ENCODE measurements at regions not wholly inside any gene's neighbourhood (a gene's known extent, or its start where the extent isn't known, plus 50 kb on each side); places are given as distances from the start of the nearest gene placed in this dataset.

DNA sequence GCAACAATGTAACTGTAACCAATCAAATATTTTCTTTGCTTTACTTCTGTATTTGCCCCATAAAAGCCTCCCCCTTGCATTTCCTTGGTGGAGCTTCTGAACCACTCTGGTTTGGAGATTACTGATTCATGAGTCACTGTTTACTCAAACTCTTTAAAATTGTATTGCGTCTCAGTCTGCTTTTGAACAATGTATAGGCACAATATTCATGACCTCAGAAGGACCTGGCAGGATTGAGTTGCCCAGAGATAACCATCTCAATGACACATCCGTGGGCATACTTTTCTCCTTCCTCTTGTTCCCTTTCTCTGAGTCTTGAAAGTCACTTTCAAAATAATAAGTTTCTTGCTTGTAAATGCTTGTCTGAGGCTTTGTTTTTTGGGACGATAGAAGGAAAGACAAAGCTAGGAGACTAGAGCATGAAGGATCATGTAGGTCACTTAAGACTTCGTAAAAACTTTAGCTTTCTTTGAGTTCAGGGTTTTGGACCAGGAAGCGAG lies 57.1 kb upstream of the POU1F1 start:
- H3K9ac ChIP-seq (ENCODE audit: low read depth, low read length, poor library complexity, severe bottlenecking) = no peak overlapping the region
- H3K27me3 ChIP-seq (ENCODE audit: insufficient read depth, low read length, poor library complexity, severe bottlenecking) = no peaks in the 10 kb centered on the region
- H3K4me2 ChIP-seq (ENCODE audit: low read depth, low read length, poor library complexity, severe bottlenecking) = no peak overlapping the region
- H2AFZ ChIP-seq (ENCODE audit: low read length) = no peak overlapping the region
- no peak overlapping the region for H3K4me3 ChIP-seq (ENCODE audit: low read length, poor library complexity, severe bottlenecking)
- TF ChIP-seq, protein P1, sequence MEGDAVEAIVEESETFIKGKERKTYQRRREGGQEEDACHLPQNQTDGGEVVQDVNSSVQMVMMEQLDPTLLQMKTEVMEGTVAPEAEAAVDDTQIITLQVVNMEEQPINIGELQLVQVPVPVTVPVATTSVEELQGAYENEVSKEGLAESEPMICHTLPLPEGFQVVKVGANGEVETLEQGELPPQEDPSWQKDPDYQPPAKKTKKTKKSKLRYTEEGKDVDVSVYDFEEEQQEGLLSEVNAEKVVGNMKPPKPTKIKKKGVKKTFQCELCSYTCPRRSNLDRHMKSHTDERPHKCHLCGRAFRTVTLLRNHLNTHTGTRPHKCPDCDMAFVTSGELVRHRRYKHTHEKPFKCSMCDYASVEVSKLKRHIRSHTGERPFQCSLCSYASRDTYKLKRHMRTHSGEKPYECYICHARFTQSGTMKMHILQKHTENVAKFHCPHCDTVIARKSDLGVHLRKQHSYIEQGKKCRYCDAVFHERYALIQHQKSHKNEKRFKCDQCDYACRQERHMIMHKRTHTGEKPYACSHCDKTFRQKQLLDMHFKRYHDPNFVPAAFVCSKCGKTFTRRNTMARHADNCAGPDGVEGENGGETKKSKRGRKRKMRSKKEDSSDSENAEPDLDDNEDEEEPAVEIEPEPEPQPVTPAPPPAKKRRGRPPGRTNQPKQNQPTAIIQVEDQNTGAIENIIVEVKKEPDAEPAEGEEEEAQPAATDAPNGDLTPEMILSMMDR (conservative IDR thresholded peaks at IDR 0.05; ENCODE audit: low read length) = no peak
- TF ChIP-seq EZH2phosphoT487 (IDR thresholded peaks at IDR 0.05; ENCODE audit: borderline replicate concordance) = no peak
- H4K20me1 ChIP-seq (ENCODE audit: insufficient read depth, low read length, poor library complexity, severe bottlenecking) = no peaks in the 10 kb centered on the region
- no peaks in the 10 kb centered on the region for H3K36me3 ChIP-seq (ENCODE audit: insufficient read depth, low read length)
- H3K9me2 ChIP-seq (replicated peaks; ENCODE audit: low read depth, low read length) = no peaks in the 10 kb centered on the region
- H3F3A ChIP-seq (ENCODE audit: low read depth) = no peaks in the 10 kb centered on the region
- no peaks in the 10 kb centered on the region for H3K79me2 ChIP-seq (ENCODE audit: insufficient read depth, low read length)
- H3K4me1 ChIP-seq (ENCODE audit: insufficient read depth, low read length, poor library complexity, severe bottlenecking) = no peaks in the 10 kb centered on the region
- H3K9me3 ChIP-seq (ENCODE audit: insufficient read depth, low read depth, low read length) = no peaks in the 10 kb centered on the region

DNA sequence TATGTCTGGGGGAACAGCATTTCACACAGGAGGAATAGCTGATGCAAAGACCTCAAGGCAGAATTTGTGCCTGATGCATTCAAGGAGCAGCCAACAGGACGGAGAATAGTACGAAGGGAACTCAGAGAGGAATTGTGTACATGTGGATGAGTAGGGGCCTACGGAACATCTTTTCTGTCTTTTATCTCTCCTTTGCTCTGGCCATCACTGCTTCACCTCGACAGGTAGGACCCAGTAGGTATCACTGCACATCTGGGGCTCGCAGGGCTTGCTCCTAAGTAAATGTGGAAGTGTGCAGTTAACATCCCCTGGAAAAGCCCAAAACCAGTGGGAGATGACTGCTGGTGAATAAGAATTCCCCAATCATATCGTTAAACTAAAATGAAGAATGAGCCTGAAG lies 56.4 kb upstream of the POU1F1 start:
- H4K20me1 ChIP-seq (ENCODE audit: insufficient read depth, low read length, poor library complexity, severe bottlenecking) = no peaks in the 10 kb centered on the region
- no peaks in the 10 kb centered on the region for H3K9me3 ChIP-seq (ENCODE audit: insufficient read depth, low read depth, low read length)
- no peak overlapping the region for H3K9ac ChIP-seq (ENCODE audit: low read depth, low read length, poor library complexity, severe bottlenecking)
- H3K4me3 ChIP-seq (ENCODE audit: low read length, poor library complexity, severe bottlenecking) = no peak overlapping the region
- no peak overlapping the region for H2AFZ ChIP-seq (ENCODE audit: low read length)
- no peak overlapping the region for H3K4me2 ChIP-seq (ENCODE audit: low read depth, low read length, poor library complexity, severe bottlenecking)
- H3K4me1 ChIP-seq (ENCODE audit: insufficient read depth, low read length, poor library complexity, severe bottlenecking) = no peaks in the 10 kb centered on the region
- no peaks in the 10 kb centered on the region for H3K27me3 ChIP-seq (ENCODE audit: insufficient read depth, low read length, poor library complexity, severe bottlenecking)
- H3F3A ChIP-seq (ENCODE audit: low read depth) = no peaks in the 10 kb centered on the region
- TF ChIP-seq, protein P1 (conservative IDR thresholded peaks at IDR 0.05; ENCODE audit: low read length) = no peak
- no peak for TF ChIP-seq EZH2phosphoT487 (IDR thresholded peaks at IDR 0.05; ENCODE audit: borderline replicate concordance)
- H3K36me3 ChIP-seq (ENCODE audit: insufficient read depth, low read length) = no peaks in the 10 kb centered on the region
- no peaks in the 10 kb centered on the region for H3K9me2 ChIP-seq (replicated peaks; ENCODE audit: low read depth, low read length)
- no peaks in the 10 kb centered on the region for H3K79me2 ChIP-seq (ENCODE audit: insufficient read depth, low read length)

DNA sequence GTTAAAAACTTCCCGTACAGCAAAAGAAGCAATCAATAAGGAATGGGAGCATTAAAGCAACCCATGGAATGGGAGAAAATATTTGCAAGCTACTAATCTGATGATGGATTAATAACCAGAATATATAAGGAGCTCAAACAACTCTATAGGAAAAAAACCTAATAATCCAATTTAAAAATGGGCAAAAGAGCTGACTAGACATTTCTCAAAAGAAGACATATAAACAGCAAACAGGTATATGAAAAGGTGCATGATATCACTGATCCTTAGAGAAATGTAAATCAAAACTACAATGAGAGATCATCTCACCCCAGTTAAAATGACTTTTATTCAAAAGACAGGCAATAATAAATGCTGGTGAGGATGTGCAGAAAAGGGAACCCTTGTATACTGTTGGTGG lies 52.7 kb upstream of the POU1F1 start:
- no peaks in the 10 kb centered on the region for H3F3A ChIP-seq (ENCODE audit: low read depth)
- no peaks in the 10 kb centered on the region for H3K9me3 ChIP-seq (ENCODE audit: insufficient read depth, low read depth, low read length)
- H3K79me2 ChIP-seq (ENCODE audit: insufficient read depth, low read length) = no peaks in the 10 kb centered on the region
- no peak overlapping the region for H2AFZ ChIP-seq (ENCODE audit: low read length)
- no peak overlapping the region for H3K9ac ChIP-seq (ENCODE audit: low read depth, low read length, poor library complexity, severe bottlenecking)
- H3K4me1 ChIP-seq (ENCODE audit: insufficient read depth, low read length, poor library complexity, severe bottlenecking) = no peaks in the 10 kb centered on the region
- H3K4me2 ChIP-seq (ENCODE audit: low read depth, low read length, poor library complexity, severe bottlenecking) = no peak overlapping the region
- H4K20me1 ChIP-seq (ENCODE audit: insufficient read depth, low read length, poor library complexity, severe bottlenecking) = no peaks in the 10 kb centered on the region
- H3K9me2 ChIP-seq (replicated peaks; ENCODE audit: low read depth, low read length) = no peaks in the 10 kb centered on the region
- no peaks in the 10 kb centered on the region for H3K27me3 ChIP-seq (ENCODE audit: insufficient read depth, low read length, poor library complexity, severe bottlenecking)
- H3K4me3 ChIP-seq (ENCODE audit: low read length, poor library complexity, severe bottlenecking) = no peak overlapping the region
- TF ChIP-seq, protein P1 (conservative IDR thresholded peaks at IDR 0.05; ENCODE audit: low read length) = no peak
- TF ChIP-seq EZH2phosphoT487 (IDR thresholded peaks at IDR 0.05; ENCODE audit: borderline replicate concordance) = no peak
- H3K36me3 ChIP-seq (ENCODE audit: insufficient read depth, low read length) = no peaks in the 10 kb centered on the region
